A172 (cell line): ENCODE measurements at regions not wholly inside any gene's neighbourhood (a gene's known extent, or its start where the extent isn't known, plus 50 kb on each side); places are given as distances from the start of the nearest gene placed in this dataset.
"Not testable (repeated sequence)": the region's sequence is repeated elsewhere in the genome, so short reads cannot be mapped to it uniquely, and the experiment has no call there.

Experiments
- DNase-seq: peaks from one replicate; pipeline ENCODE4 v3.0.0-alpha.2; 2015; ENCODE audit warnings: low spot score

- no peak for DNase-seq
Observed at GRCh38 chr3:174540116-174540908, 318.8 kb upstream of the NAALADL2 start.

GRCh38 chr3:174541708-174542315 is 317.3 kb upstream of the NAALADL2 start:
- DNase-seq, result no peak

DNA sequence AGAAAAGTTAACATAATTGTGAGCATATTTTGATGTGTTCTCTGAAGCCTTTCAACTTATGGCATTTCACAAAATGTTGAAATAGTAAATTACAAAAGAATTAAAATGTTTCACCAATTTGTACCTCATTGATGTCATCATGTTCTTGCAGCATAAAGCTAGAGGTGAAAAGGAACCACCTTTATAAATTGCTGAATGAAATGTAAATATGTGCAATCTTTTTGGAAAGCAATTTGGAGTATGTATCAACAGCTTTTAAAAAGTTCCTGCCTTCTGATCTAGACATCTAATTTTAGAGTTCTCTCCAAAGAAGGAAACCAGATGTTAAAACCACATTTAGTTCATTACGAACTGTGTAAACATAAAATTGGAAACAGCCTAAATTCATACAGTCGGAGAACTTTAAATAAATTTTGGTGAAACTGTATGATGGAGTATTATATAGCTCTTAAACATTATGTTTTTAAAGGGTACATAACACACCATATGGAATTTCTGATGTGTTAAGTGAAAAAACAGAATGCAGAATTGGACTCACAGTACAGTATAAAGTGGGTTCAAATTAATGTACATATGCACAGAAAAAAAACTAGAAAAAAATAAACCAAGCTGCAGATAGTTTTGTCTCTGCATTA is 311.2 kb upstream of the NAALADL2 start:
- no peak for DNase-seq

DNA sequence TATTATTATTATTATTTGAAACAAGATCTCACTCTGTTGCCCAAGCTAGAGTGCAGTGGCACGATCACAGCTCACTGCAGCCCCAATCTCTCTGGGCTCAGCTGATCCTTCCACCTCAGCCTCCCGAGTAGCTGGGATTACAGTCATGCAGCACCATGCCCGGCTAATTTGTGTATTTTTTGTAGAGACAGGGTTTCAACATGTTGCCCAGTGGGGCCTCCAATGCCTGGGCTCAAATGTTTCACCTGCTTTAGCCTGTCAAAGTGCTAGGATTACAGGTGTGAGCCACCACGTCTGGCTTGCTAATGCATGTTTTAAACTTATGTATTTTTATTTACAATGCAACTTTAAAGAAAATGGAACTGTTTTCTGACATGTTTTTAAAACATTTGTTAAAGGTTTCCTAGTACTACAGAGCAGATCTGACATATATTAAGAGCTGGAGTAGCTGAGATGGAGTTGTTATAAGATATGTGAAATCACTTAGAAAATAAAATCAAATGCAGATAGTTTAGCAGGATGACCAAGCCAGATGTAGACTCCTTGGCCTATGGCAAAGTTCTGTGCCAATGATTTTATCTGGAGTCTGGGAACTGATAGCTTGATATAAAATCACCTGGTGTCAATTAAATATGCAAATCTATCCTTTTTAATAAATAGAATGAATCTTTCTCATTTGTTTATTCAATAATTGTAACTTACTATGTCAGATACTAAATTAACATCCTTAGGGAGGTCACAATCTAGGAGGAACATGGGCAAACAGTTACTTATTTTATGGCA is 310.1 kb upstream of the NAALADL2 start:
- no peak for DNase-seq

DNA sequence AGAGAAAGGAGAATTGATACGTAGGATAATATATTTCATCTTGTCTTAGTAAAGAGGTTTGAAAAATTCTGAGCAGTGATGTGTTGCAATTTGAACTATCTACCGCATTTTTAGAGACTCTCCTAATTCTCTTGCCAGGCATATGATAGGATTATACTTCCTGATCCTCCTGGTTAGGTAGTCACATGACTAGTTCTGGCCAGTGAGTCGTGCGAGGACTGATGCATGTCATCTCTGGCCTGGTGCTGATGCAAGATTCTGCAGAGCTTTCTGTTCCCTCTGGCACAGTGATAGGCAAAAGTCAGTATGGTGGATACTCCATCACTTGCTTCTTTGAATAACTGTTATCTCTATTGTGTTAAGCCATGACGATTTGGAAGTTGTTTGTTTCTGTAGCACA is 277.6 kb upstream of the NAALADL2 start:
- DNase-seq, result peak; percentile 5

DNA sequence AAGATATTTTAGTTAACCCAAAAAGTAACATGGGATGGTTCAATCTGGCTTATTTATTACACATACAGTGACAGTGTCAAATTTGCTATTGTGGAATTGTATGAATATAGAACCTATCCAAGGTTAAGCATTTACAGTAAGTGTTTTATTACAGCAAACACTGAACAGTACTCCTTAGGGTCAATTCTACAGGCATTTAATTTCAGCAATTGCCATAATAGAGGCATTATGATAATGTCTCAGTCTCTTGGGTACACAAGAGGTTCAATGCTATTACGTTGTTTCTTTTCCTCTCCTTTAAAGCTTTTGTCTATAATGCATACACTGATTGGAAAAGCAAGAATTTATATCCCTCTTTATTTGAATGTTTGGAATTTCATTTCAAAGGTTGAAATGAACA is 275.7 kb upstream of the NAALADL2 start:
- DNase-seq, result no peak

- DNase-seq, result not testable (repeated sequence)
Observed at GRCh38 chr3:174587137-174587536, 272.0 kb upstream of the NAALADL2 start.

- DNase-seq, result no peak
Observed at GRCh38 chr3:174596447-174596982, 262.6 kb upstream of the NAALADL2 start.

DNA sequence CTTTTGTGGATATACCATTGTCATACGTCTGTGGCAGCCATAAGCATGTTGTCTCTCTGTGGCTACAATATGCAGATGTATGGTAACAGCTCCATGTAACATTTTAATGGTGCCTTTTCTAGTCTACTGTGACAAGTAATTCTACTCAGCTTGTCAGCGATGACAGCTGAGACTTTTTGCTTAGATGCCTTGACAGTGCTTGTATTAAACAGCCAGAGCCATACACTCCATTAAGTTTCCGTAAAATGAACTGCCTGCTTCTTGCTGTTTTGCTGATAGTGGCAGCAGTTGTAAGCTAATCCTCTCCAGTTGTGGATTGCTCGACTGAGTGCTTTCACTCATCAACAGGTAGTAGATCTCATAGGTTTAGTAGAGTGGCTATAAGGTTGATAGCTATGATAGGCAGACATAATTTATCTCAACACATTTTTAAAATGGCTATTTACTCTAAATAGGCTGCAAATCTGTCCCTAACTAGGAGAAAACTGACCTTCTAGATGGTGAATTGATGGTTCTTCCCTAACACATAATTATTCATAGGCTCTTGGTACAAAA is 260.2 kb upstream of the NAALADL2 start:
- DNase-seq, result no peak

DNA sequence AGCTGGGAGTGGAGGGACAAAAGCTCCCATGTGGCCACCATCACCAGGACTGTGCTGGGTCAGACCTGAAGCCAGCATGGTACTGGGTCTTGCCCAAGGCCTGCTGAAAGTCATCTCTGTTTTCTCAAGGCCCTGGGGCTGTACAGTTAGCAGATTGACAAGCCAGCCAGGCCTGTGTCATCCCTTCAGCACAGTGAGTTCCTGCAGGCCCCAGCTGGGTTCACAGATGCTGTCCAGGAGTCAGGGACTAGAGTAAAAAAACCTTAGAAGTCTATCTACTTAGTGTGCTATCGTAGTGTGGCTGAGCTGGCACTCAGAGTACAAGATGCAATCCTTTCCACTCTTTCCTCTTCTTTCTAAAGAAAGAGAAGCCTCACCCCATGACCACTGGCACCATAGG is 246.0 kb upstream of the NAALADL2 start:
- DNase-seq, result no peak

DNA sequence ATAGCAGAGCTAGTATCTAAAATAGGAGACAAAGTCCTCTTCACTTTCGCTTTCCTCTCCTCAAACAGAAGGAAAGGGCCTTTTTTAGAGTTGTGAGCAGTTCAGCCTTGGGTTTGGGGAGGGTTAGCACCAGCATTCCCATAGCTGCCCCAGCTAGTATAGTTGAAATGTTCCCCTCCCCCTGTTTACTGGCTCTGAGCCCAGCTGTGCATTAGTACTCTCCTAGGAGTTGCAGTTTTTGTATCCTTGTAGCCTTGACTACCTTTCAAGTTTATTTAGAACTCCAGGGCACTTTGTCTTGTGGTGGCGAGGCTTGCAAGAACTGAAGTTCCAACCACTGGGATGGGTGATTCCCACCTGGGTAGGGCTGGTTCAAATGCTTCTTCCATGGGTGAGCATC is 245.1 kb upstream of the NAALADL2 start:
- DNase-seq, result no peak

GRCh38 chr3:174618368-174619080 is 240.6 kb upstream of the NAALADL2 start:
- DNase-seq, result no peak

- no peak for DNase-seq
Observed at GRCh38 chr3:174619239-174619638, 239.9 kb upstream of the NAALADL2 start.

- peak; percentile 14 for DNase-seq
Observed at GRCh38 chr3:174620138-174620537, 239.0 kb upstream of the NAALADL2 start.

- DNase-seq, result no peak
Observed at GRCh38 chr3:174620855-174621472, 238.2 kb upstream of the NAALADL2 start.

GRCh38 chr3:174633342-174633741 is 225.8 kb upstream of the NAALADL2 start:
- DNase-seq, result no peak

DNA sequence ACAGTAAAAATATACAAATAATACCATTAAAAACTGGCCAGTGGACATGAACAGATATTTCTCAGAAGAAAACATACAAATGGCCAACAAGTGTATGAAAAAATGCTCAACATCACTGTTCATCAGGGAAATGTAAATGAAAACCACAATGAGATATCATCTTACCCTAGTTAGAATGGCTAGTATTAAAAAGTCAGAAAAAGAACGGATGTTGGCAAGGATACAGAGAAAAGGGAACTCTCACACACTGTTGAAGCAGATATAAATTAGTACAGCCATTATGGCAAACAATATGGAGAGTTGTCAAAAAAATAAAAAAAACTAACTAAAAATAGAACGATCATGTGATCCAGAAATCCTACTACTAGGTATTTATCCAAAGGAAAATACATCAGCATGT is 222.7 kb upstream of the NAALADL2 start:
- DNase-seq, result no peak

DNA sequence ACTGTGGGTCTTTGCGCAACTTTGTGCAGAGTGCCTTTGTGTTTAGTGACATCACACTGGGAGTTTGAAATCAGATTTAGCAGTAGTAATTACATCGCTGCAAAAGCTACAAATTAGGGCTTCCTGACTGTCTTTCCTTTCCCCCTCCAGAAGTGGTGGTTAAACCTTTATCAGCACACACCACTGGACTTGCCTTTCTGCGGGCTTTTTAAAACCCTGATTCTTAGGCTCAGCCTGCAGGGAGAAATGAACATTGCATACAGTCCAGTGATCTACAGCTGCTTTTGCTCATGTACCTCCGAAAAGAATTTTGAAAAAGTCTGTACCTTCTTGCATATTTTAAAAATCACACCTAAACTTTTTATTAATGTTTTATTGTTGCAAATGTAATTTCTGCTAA is 219.7 kb upstream of the NAALADL2 start:
- DNase-seq, result no peak

DNA sequence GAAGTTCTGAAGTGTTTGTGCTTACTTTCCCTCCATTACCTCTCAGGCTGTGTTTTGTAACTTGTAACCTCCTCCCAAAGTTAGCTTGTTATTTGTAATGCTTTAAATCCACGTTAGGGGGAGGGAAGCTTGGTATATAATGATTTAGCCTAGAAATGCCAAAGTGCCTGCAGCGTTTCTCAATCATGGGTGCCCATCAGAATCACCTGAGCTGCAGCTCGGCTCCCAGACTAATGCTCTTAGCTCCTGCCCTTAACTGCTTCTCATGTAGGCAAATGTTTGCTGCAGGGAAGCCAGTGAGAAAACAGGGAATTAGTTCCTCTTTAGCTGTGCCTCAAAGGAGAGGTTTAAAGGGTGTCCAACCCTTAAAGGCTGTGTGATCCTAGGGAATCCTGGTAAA is 219.2 kb upstream of the NAALADL2 start:
- DNase-seq, result no peak

GRCh38 chr3:174640932-174641331 is 218.2 kb upstream of the NAALADL2 start:
- DNase-seq, result no peak

DNA sequence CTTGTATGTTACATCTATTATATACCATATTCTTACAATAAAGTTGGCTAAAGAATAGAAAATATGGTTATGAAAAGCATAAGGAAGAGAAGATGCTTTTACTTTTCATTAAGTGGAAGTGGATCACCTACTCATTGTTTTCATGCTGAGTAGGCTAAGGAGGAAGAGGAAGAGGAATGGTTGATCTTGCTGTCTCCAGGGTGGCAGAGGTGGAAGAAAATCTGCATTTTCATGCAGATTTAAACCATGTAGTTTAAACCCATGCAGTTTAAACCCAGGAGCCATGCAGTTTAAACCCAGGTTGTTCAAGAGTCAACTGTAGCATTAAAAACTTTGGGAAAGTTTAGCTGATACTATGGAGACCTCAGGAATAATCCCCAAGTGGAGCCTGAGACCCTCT is 214.8 kb upstream of the NAALADL2 start:
- no peak for DNase-seq
